GM21576 (cell line): ENCODE measurements at regions not wholly inside any gene's neighbourhood (a gene's known extent, or its start where the extent isn't known, plus 50 kb on each side); places are given as distances from the start of the nearest gene placed in this dataset.

Experiments
- ATAC-seq: cut with Tn5 transposase; IDR thresholded peaks from one replicate; pipeline ENCODE4 v1.9.1; 2021; ENCODE audit warnings: mild to moderate bottlenecking, moderate library complexity; ENCODE audit not compliant: unreplicated experiment

- no peak for ATAC-seq
Observed at GRCh38 chr7:81533426-81533825, 236.4 kb downstream of the HGF start.

DNA sequence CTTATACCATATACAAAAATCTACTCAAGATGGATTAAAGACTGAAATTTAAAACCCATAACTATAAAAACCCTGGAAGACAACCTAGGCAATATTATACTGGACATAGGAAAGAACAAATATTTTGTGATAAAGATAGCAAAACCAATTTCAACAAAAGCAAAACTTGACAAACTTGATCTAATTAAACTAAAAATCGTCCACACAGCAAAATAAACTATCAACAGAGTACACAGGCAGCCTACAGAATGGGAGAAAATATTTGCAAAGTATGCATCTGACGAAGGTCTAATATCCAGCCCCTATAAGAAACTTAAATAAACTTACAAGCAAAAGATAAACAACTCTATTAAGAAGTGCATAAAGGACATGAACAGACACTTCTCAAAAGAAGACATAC is 240.1 kb downstream of the HGF start:
- no peak for ATAC-seq

DNA sequence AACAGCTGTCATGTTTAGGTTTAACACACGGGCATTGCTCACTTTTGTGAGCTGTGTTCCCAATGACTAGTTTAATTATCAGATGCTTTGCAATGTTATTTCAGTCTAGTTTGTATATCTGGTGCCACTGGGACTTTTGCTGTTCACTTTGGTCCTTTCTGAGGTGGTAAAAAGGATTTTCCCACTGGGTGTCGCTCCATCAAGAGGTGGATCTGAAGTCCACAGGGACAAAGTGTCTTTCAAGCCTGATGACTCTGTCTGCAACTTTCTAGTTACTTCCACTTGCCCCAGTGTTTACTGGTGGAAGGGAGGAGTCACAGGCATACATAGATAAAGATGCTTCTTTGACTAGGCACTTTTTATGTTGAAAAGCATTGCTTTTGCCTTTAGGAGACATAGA is 242.2 kb downstream of the HGF start:
- ATAC-seq = no peak

GRCh38 chr7:81526971-81527370 is 242.9 kb downstream of the HGF start:
- ATAC-seq = no peak

DNA sequence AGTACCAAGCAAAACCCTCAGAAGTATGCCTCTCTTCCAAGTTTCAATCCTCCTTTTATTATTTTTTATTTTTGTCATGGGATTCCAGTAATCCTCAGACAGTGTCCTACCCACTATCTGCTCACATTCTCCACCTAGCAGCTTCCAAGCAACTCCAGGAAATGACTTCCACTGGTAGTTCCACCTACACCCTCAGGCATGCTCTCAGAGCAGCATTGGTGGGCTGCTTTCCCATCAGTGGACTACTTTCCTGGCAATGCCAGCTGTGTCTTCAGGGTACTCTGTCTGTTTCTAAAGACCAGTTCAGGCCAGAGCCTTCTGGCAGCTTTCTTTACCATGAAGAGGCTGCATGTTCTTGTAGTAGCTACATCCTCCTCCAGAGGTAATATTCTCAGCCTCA is 244.0 kb downstream of the HGF start:
- ATAC-seq = no peak

DNA sequence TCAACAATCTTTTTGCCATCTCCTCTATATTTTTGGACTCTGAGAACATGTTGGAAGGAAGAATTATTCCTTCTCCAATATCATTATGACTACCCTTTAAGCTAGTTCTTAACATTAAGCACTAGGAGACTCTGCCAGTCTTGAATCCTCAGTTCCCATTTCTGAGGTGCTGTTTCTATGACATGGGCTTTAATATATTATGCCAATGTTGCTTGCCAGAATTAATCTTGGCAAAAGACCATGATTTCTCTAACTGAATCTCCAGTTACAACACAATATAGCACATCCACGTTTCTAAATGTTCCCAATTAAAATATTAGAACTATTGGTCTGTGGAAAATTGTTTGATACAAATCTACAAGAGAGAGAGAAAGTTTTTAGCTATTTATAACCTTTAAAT is 250.0 kb downstream of the HGF start:
- no peak for ATAC-seq

- ATAC-seq = no peak
Observed at GRCh38 chr7:81516898-81517297, 252.9 kb downstream of the HGF start.

GRCh38 chr7:81515009-81515408 is 254.8 kb downstream of the HGF start:
- ATAC-seq = no peak

GRCh38 chr7:81514546-81514945 is 255.3 kb downstream of the HGF start:
- ATAC-seq = no peak

DNA sequence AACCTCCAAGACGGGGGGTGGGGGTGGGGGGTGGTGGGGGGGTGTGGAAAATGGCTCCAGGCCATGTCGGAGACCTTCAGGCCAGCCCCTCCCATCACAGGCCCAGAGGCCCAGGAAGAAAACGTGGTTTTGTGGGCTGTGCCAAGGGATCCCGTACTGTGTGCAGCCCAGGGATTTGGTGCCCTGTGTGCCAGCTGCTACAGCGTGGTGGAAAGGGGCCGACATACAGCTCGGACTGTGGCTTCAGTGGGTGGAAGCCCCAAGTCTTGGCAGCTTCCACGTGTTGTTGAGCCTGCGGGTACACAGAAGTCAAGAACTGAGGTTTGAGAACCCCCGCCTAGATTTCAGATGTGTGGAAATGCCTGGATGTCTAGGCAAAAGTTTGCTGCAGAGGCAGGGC is 259.7 kb downstream of the HGF start:
- no peak for ATAC-seq

- no peak for ATAC-seq
Observed at GRCh38 chr7:81507221-81507620, 262.6 kb downstream of the HGF start.

DNA sequence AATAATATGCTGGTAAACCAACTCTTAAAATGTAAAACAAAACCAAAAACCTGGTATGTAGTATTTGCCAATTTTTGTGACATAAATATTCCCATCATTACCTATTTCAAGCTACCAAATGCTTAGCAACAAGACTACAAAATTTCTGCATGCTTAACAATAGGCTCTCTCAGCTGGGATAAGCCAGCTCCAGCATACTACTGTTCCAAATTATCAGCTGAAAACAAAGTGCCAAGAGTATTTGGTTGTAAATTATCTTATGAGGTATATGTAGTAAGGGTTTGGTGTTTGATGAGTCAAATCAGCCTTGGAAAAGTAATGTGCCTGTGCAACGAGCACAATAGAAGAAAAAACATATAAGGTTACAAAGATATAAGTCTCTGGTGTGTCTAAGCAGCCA is 263.2 kb downstream of the HGF start:
- ATAC-seq = no peak

DNA sequence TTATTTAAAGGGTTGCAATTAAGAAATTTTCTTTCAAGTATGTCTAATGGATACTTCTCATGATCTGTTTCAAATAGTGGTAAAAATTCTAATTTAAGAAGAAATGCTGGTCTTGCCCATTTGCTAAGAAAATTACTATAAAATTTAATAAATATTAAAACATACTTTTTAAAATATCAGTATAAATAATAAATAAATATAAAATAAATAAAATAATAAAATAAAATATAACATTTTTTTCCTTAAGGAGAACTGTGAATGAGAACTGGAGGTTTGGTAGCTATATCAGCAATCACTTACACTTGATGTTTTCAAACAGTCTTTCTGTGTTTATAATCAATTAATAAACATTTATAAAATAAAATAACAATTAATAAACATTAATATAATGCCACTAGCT is 266.1 kb downstream of the HGF start:
- no peak for ATAC-seq

GRCh38 chr7:81503336-81503735 is 266.5 kb downstream of the HGF start:
- ATAC-seq = no peak

DNA sequence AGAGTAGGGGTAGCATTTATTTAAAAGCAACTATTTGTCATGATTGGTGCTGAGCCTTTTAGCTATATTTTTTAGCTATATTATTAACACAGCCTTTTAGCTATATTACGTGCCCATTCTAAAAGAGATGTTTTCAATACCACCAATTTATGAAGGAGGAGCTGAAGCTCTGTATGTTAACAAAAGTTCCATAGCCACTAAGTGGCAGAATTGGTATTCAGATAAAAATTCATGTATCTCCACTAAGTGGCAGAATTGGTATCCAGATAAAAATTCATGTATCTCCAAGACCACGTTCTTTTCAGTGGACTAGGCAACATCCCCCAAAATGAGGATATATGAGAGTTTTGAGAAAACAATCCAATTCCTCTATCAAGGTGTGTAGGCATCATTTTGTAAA is 268.6 kb downstream of the HGF start:
- ATAC-seq = no peak

DNA sequence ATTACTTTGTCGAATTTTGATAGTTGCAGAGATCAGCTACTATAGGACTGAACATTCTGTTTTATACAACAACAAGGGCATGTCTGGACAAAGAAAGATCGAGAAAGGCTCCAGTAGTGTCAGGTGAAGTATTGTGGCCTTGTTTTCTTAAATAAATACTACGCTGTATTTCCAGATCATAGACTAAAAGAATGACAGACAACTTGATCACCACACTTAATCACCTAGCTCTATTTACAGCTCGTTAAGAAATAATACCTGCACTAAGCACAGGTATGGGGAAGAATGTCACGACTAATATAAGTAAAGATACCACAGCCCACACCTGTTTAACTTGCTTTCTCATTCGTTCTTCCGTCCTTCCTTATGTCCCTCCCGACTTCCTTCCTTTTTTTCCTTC is 269.2 kb downstream of the HGF start:
- ATAC-seq = no peak

GRCh38 chr7:81499262-81500116 is 270.4 kb downstream of the HGF start:
- no peak for ATAC-seq

GRCh38 chr7:81498176-81498575 is 271.7 kb downstream of the HGF start:
- ATAC-seq = no peak

GRCh38 chr7:81492910-81493309 is 276.9 kb downstream of the HGF start:
- no peak for ATAC-seq

DNA sequence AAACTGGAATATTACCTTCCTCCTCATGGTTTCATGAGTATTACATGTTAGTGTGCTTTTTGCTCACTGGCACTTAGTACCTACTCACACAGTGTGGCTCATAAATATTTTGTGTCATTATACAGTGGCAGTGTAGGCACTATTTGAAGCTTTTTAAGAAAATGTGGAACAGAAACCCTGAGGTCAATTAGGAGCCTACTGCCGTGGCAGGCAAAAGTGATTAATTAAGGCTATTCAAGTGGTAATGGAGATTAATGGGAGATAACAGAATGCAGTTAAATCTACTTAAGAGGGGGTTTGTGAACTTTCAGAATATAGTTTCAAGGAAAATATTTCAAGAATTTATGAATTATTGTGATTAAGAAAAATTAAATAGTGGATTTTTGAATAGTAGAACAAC is 277.6 kb downstream of the HGF start:
- ATAC-seq = no peak

DNA sequence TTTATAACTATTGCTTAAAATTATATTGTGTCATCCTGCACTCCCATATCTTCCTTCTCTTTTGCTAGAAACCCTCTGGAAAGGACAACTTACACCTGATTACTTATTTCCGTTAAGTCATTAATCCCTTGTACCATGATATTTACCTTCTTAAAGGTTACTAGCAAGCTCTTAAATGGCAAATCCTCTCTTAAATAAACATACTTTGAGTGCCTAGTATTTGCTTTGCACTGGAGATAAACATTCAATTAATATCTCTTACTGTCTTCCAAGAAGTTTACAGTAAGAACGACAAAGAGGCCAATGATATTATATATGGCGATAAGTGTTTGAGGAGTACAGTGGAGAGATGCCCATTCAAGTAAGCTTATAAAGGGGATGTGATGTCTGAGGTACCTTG is 278.3 kb downstream of the HGF start:
- no peak for ATAC-seq

GRCh38 chr7:81488210-81488609 is 281.6 kb downstream of the HGF start:
- no peak for ATAC-seq

- no peak for ATAC-seq
Observed at GRCh38 chr7:81487516-81487915, 282.3 kb downstream of the HGF start.
